Transverse colon (tissue), 4 donors: ENCODE measurements at regions not wholly inside any gene's neighbourhood (a gene's known extent, or its start where the extent isn't known, plus 50 kb on each side); places are given as distances from the start of the nearest gene placed in this dataset.

Experiments
- DNase-seq: peaks from one replicate; pipeline ENCODE4 v3.0.0-alpha.2; 2019
- H3K27ac ChIP-seq, 4 donors: fragments of 200-600 bp; sonication (generic); 2 replicates each; pipeline ENCODE4 v1.5.1; 2016 to 2018; ENCODE audit warnings: inconsistent platforms in 4 of 4
- H3K27me3 ChIP-seq: fragments of 200-600 bp; sonication (generic); 2 replicates; pipeline ENCODE4 v1.5.1; 2017; ENCODE audit warnings: inconsistent platforms
- H3K36me3 ChIP-seq, 4 donors: fragments of 200-600 bp; sonication (generic); 2 replicates each; pipeline ENCODE4 v1.5.1; 2017 to 2019; ENCODE audit warnings: inconsistent platforms in 4 of 4
- H3K4me1 ChIP-seq, 4 donors: fragments of 200-600 bp; sonication (generic); 2 replicates each; pipeline ENCODE4 v1.5.1; 2017 to 2020; ENCODE audit warnings: inconsistent platforms in 4 of 4
- H3K4me3 ChIP-seq, 4 donors: fragments of 200-600 bp; sonication (generic); 1 replicate in 1 of 4; 2 replicates in 3 of 4; pipeline versions ENCODE4 v1.5.1 to v1.6.1; 2017 to 2019; ENCODE audit warnings: inconsistent platforms in 4 of 4
- H3K9me3 ChIP-seq, 2 donors: fragments of 200-600 bp; sonication (generic); 2 replicates each; pipeline ENCODE4 v1.5.1; 2017 to 2019; ENCODE audit warnings: inconsistent platforms in 2 of 2
- EP300 ChIP-seq: sonication (generic); formaldehyde crosslinking; IDR thresholded peaks from one replicate; pipeline ENCODE4 v1.6.1; 2017; ENCODE audit warnings: antibody characterized with exemption, low read depth
- POLR2A ChIP-seq: fragments of 450-650 bp; IDR thresholded peaks from one replicate; pipeline ENCODE4 v1.6.1; 2016; ENCODE audit warnings: antibody characterized with exemption, mild to moderate bottlenecking, moderate library complexity
- POLR2AphosphoS5 ChIP-seq, 3 donors: sonication (generic); formaldehyde crosslinking; IDR thresholded peaks; one replicate each; pipeline ENCODE4 v1.6.1; 2016; ENCODE audit warnings: antibody characterized with exemption in 3 of 3
- WGBS, 2 donors: methylation state at CpG; one replicate each; pipeline ENCODE4 v1.1.5; 2018; ENCODE audit warnings: low coverage in 1 of 2; 5-methylcytosine and 5-hydroxymethylcytosine counted together
- in situ Hi-C, 4 donors: fragments of 200-750 bp; cut with MboI; loops; one replicate each; pipeline versions ENCODE4 v1.15.0 to v1.15.1; 2017; ENCODE audit warnings: low sequenced_read_pairs in 3 of 4, low pct_ligation_motif_present in 1 of 4, low pct_unique_long_range_greater_than_20kb in 1 of 4
- intact Hi-C: fragments of 100-400 bp; cut with DNase I; formaldehyde crosslinking; loops from one replicate; pipeline ENCODE4 v1.15.1; 2023; ENCODE audit warnings: low total_unique reads
- TF ChIP-seq, protein P1 (sequence below), 5 experiments: fragments of 200-600 bp in 3 of 5; fragments of 450-650 bp in 2 of 5; sonication (generic) in 3 of 5; IDR thresholded peaks; 1 replicate in 2 of 5; 2 replicates in 3 of 5; pipeline ENCODE4 v1.5.1; 2016 to 2017; ENCODE audit warnings: antibody characterized with exemption in 5 of 5, inconsistent platforms in 3 of 5, mild to moderate bottlenecking in 2 of 5, moderate library complexity in 1 of 5

DNA sequence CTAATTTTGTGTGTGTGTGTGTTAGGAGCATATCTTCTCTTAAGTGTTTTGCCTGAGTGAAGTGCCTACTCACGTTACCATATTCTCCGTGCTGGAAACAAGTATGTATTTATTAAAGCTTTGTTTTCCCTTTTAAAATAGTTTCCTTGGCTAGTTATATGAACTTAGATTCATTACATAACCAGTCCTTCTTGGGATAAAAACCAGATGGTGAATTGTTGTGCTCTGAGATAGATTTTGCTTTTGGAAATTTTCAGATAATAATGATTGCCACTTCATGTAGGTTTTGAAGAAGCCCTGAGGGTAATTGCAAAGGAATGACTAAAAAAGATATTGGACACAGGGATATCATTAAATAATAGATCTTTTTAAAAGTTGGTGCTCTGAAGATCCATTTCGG is 390.2 kb upstream of the SGO1 start:
- Histone ChIP-seq H3K27me3 (no peaks in the 10 kb centered on the region), H3K36me3 (no peaks in the 10 kb centered on the region), H3K4me3 (no peak overlapping the region), H3K4me1 (no peaks in the 10 kb centered on the region), H3K9me3 (peaks cover 0 to 5% of the 10 kb centered on the region in 2 donors), H3K27ac (no peak overlapping the region)
- intact Hi-C loops (no loop called here), in situ Hi-C loops (no loop called here)
- TF ChIP-seq POLR2A: no peak
- no peak for TF ChIP-seq EP300
- TF ChIP-seq, protein P1, sequence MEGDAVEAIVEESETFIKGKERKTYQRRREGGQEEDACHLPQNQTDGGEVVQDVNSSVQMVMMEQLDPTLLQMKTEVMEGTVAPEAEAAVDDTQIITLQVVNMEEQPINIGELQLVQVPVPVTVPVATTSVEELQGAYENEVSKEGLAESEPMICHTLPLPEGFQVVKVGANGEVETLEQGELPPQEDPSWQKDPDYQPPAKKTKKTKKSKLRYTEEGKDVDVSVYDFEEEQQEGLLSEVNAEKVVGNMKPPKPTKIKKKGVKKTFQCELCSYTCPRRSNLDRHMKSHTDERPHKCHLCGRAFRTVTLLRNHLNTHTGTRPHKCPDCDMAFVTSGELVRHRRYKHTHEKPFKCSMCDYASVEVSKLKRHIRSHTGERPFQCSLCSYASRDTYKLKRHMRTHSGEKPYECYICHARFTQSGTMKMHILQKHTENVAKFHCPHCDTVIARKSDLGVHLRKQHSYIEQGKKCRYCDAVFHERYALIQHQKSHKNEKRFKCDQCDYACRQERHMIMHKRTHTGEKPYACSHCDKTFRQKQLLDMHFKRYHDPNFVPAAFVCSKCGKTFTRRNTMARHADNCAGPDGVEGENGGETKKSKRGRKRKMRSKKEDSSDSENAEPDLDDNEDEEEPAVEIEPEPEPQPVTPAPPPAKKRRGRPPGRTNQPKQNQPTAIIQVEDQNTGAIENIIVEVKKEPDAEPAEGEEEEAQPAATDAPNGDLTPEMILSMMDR (IDR thresholded peaks at IDR 0.05): no peak
- no peak for TF ChIP-seq POLR2AphosphoS5 (IDR thresholded peaks at IDR 0.05)
- WGBS, 2 donors: 74 to 86% methylated on average over 3 of the region's 3 CpGs
- no peak for DNase-seq

GRCh38 chr3:20575146-20575545 is 389.1 kb upstream of the SGO1 start:
- intact Hi-C loops (no loop called here), in situ Hi-C loops (no loop called here)
- Histone ChIP-seq H3K27me3 (no peaks in the 10 kb centered on the region), H3K36me3 (no peaks in the 10 kb centered on the region), H3K27ac (no peak overlapping the region), H3K9me3 (peaks cover 0 to 6% of the 10 kb centered on the region in 2 donors), H3K4me1 (no peaks in the 10 kb centered on the region), H3K4me3 (no peak overlapping the region)
- DNase-seq: no peak
- WGBS, 2 donors: 69 to 89% methylated on average over 2 of the region's 2 CpGs
- TF ChIP-seq POLR2AphosphoS5 (IDR thresholded peaks at IDR 0.05) (no peak), EP300 (no peak)

DNA sequence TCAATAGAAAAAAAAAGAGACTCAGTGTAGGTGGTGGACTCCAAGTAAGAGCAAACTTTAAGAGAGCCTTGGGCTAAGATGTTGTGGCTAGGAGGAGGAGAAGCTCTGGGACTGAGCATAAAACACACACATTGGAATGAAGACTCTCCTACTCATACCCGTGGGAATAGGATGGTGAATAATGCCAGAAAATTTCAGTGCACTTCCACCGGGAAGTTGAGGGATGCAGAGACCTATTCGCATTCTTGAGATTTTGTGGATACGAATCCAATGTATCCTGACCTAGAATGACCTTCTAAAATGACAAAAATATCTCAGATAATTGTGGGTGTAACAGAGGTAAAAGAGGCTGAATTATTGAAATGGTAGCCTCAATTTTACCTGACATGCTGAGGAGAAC is 388.7 kb upstream of the SGO1 start:
- Histone ChIP-seq H3K4me3 (no peak overlapping the region), H3K27ac (no peak overlapping the region), H3K27me3 (no peaks in the 10 kb centered on the region), H3K36me3 (no peaks in the 10 kb centered on the region), H3K9me3 (peaks cover 0 to 6% of the 10 kb centered on the region in 2 donors), H3K4me1 (no peaks in the 10 kb centered on the region)
- intact Hi-C loops (no loop called here), in situ Hi-C loops (no loop called here)
- WGBS, 2 donors: 75 to 77% methylated on average over 4 of the region's 4 CpGs
- DNase-seq: no peak
- TF ChIP-seq POLR2AphosphoS5 (IDR thresholded peaks at IDR 0.05) (no peak), EP300 (no peak), POLR2A (no peak)
- TF ChIP-seq, protein P1 (IDR thresholded peaks at IDR 0.05): no peak

DNA sequence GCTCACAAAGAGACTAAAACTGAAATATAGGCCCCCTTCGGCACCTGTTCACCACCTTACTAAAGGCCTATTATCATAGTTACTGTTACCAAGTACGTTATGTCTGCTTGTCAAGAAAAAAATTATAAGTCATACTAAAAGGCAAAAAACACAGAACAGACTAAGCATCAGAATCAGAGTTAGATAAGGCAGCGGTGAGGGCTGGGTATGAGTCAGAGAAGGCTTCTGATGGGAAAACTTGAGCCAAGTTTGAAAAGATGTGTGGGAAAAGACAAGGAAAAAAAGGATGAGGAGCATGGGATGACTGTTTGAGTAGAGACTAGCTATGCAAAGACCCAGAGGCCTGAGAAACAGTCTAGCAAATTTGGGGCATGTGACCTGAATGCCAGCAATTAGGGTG is 387.2 kb upstream of the SGO1 start:
- TF ChIP-seq EP300 (no peak), POLR2AphosphoS5 (IDR thresholded peaks at IDR 0.05) (no peak), POLR2A (no peak)
- TF ChIP-seq, protein P1 (IDR thresholded peaks at IDR 0.05): no peak
- WGBS, 2 donors: 72 to 90% methylated on average over 3 of the region's 3 CpGs
- no peak for DNase-seq
- peaks cover 0 to 6% of the 10 kb centered on the region in 2 donors for H3K9me3 ChIP-seq
- no peaks in the 10 kb centered on the region for H3K27me3 ChIP-seq
- intact Hi-C loops (no loop called here), in situ Hi-C loops (no loop called here)
- no peaks in the 10 kb centered on the region for H3K36me3 ChIP-seq
- H3K4me3 ChIP-seq: no peak overlapping the region
- no peaks in the 10 kb centered on the region for H3K4me1 ChIP-seq
- H3K27ac ChIP-seq: no peak overlapping the region

- no peaks in the 10 kb centered on the region for H3K36me3 ChIP-seq
- 84 to 98% methylated on average over 5 of the region's 5 CpGs for WGBS, 2 donors
- H3K4me3 ChIP-seq: no peak overlapping the region
- TF ChIP-seq POLR2A (no peak), EP300 (no peak), POLR2AphosphoS5 (IDR thresholded peaks at IDR 0.05) (no peak)
- TF ChIP-seq, protein P1 (IDR thresholded peaks at IDR 0.05): no peak
- no peak for DNase-seq
- intact Hi-C loops (no loop called here), in situ Hi-C loops (no loop called here)
- H3K9me3 ChIP-seq: peaks cover 0 to 6% of the 10 kb centered on the region in 2 donors
- H3K4me1 ChIP-seq: no peaks in the 10 kb centered on the region
- H3K27ac ChIP-seq: no peak overlapping the region
- no peaks in the 10 kb centered on the region for H3K27me3 ChIP-seq
These were observed 386.5 kb upstream of the SGO1 start for GRCh38 chr3:20572473-20572872.
